ENCODE measurements at regions not wholly inside any gene's neighbourhood (a gene's known extent, or its start where the extent isn't known, plus 50 kb on each side); places are given as distances from the start of the nearest gene placed in this dataset.

- TF ChIP-seq, protein P1, sequence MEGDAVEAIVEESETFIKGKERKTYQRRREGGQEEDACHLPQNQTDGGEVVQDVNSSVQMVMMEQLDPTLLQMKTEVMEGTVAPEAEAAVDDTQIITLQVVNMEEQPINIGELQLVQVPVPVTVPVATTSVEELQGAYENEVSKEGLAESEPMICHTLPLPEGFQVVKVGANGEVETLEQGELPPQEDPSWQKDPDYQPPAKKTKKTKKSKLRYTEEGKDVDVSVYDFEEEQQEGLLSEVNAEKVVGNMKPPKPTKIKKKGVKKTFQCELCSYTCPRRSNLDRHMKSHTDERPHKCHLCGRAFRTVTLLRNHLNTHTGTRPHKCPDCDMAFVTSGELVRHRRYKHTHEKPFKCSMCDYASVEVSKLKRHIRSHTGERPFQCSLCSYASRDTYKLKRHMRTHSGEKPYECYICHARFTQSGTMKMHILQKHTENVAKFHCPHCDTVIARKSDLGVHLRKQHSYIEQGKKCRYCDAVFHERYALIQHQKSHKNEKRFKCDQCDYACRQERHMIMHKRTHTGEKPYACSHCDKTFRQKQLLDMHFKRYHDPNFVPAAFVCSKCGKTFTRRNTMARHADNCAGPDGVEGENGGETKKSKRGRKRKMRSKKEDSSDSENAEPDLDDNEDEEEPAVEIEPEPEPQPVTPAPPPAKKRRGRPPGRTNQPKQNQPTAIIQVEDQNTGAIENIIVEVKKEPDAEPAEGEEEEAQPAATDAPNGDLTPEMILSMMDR (IDR thresholded peaks at IDR 0.05), result no peak
- TF ChIP-seq POLR2A (IDR thresholded peaks at IDR 0.05), result no peak
Observed at GRCh38 chr1:81192647-81193642, 607.8 kb upstream of the ADGRL2 start.

All from adrenal gland (tissue), 5 donors.